Nephron (organoid): ENCODE measurements at regions not wholly inside any gene's neighbourhood (a gene's known extent, or its start where the extent isn't known, plus 50 kb on each side); places are given as distances from the start of the nearest gene placed in this dataset.

Source experiments
- H3K27ac Mint-ChIP-seq, 3 experiments: 2 replicates each; pipeline ENCODE4 v1.8.0; 2020; ENCODE audit warnings: mixed read lengths in 3 of 3, mild to moderate bottlenecking in 2 of 3, moderate library complexity in 1 of 3
- H3K27me3 Mint-ChIP-seq: 2 replicates; pipeline ENCODE4 v1.8.0; 2021; ENCODE audit warnings: low read depth, mild to moderate bottlenecking, moderate library complexity, mixed read lengths
- H3K36me3 Mint-ChIP-seq: 2 replicates; pipeline ENCODE4 v1.8.0; 2020; ENCODE audit warnings: low read depth, mixed read lengths
- H3K4me1 Mint-ChIP-seq: 2 replicates; pipeline ENCODE4 v1.8.0; 2020; ENCODE audit warnings: mixed read lengths
- H3K4me3 Mint-ChIP-seq, 3 experiments: 2 replicates each; pipeline ENCODE4 v1.8.0; 2020; ENCODE audit warnings: mild to moderate bottlenecking in 3 of 3, mixed read lengths in 3 of 3, moderate library complexity in 2 of 3
- H3K9me3 Mint-ChIP-seq: 2 replicates; pipeline ENCODE4 v1.8.0; 2020; ENCODE audit warnings: mixed read lengths
- CTCF ChIP-seq, 3 experiments: fragments of 200-600 bp; sonication (generic); IDR thresholded peaks; one replicate each; pipeline ENCODE4 v1.5.0; 2021; ENCODE audit warnings: antibody characterized with exemption in 3 of 3; ENCODE audit not compliant: unreplicated experiment in 3 of 3

- no peak for TF ChIP-seq CTCF (IDR thresholded peaks at IDR 0.05; ENCODE audit: unreplicated experiment in 3 of 3)
- Mint-ChIP-seq H3K4me1 (no peaks in the 10 kb centered on the region), H3K36me3 (no peaks in the 10 kb centered on the region), H3K4me3 (no peak overlapping the region), H3K27ac (no peak overlapping the region), H3K9me3 (no peaks in the 10 kb centered on the region), H3K27me3 (no peaks in the 10 kb centered on the region)
Measured at GRCh38 chr3:118479376-118479775, 555.3 kb downstream of the IGSF11 start.

- Mint-ChIP-seq H3K36me3 (no peaks in the 10 kb centered on the region), H3K27me3 (no peaks in the 10 kb centered on the region), H3K4me3 (no peak overlapping the region), H3K9me3 (no peaks in the 10 kb centered on the region), H3K27ac (no peak overlapping the region), H3K4me1 (no peaks in the 10 kb centered on the region)
- no peak for TF ChIP-seq CTCF (IDR thresholded peaks at IDR 0.05; ENCODE audit: unreplicated experiment in 3 of 3)
Measured at GRCh38 chr3:118480101-118480860, 554.4 kb downstream of the IGSF11 start.

GRCh38 chr3:118485693-118486092 is 549.0 kb downstream of the IGSF11 start:
- Mint-ChIP-seq H3K9me3 (peaks cover 2% of the 10 kb centered on the region), H3K36me3 (no peaks in the 10 kb centered on the region), H3K27me3 (peaks cover 2% of the 10 kb centered on the region), H3K4me3 (no peak overlapping the region), H3K27ac (no peak overlapping the region), H3K4me1 (peaks cover 18% of the 10 kb centered on the region)
- TF ChIP-seq CTCF (IDR thresholded peaks at IDR 0.05; ENCODE audit: unreplicated experiment in 3 of 3) = no peak

- Mint-ChIP-seq H3K36me3 (no peaks in the 10 kb centered on the region), H3K27me3 (peaks cover 4% of the 10 kb centered on the region), H3K9me3 (peaks cover 3% of the 10 kb centered on the region), H3K4me1 (peaks cover 18% of the 10 kb centered on the region), H3K4me3 (no peak overlapping the region), H3K27ac (no peak overlapping the region)
- TF ChIP-seq CTCF (IDR thresholded peaks at IDR 0.05; ENCODE audit: unreplicated experiment in 3 of 3) = no peak
Measured at GRCh38 chr3:118487734-118488133, 546.9 kb downstream of the IGSF11 start.

GRCh38 chr3:118488732-118489131 is 545.9 kb downstream of the IGSF11 start:
- H3K4me1 Mint-ChIP-seq = peaks cover 18% of the 10 kb centered on the region
- H3K27ac Mint-ChIP-seq = peak overlapping the region in 2 of 3 experiments; percentile 0 to 31

More at GRCh38 chr3:118488732-118489131, 545.9 kb downstream of the IGSF11 start:
- H3K36me3 Mint-ChIP-seq = no peaks in the 10 kb centered on the region
- TF ChIP-seq CTCF (IDR thresholded peaks at IDR 0.05; ENCODE audit: unreplicated experiment in 3 of 3) = no peak
- H3K27me3 Mint-ChIP-seq = peaks cover 4% of the 10 kb centered on the region
- H3K4me3 Mint-ChIP-seq = no peak overlapping the region
- peaks cover 3% of the 10 kb centered on the region for H3K9me3 Mint-ChIP-seq
